HG02884 (cell line): ENCODE measurements at regions not wholly inside any gene's neighbourhood (a gene's known extent, or its start where the extent isn't known, plus 50 kb on each side); places are given as distances from the start of the nearest gene placed in this dataset.

ENCODE experiments used
- ATAC-seq: cut with Tn5 transposase; IDR thresholded peaks from one replicate; pipeline ENCODE4 v1.9.1; 2021; ENCODE audit warnings: mild to moderate bottlenecking, moderate library complexity; ENCODE audit not compliant: unreplicated experiment

GRCh38 chr1:57772580-57773195, 348.8 kb upstream of the DAB1 start:
- ATAC-seq, result no peak

GRCh38 chr1:57770772-57771171, 346.9 kb upstream of the DAB1 start:
- no peak for ATAC-seq

- ATAC-seq, result no peak
Observed at GRCh38 chr1:57770236-57770635, 346.4 kb upstream of the DAB1 start.

- ATAC-seq, result no peak
Observed at GRCh38 chr1:57761628-57762027, 337.8 kb upstream of the DAB1 start.

GRCh38 chr1:57752843-57753242, 329.0 kb upstream of the DAB1 start:
- ATAC-seq, result no peak

- ATAC-seq, result no peak
Observed at GRCh38 chr1:57748719-57749118, 324.9 kb upstream of the DAB1 start.

- ATAC-seq, result no peak
Observed at GRCh38 chr1:57747818-57748217, 324.0 kb upstream of the DAB1 start.

- peak; percentile 93 for ATAC-seq
Observed at GRCh38 chr1:57741521-57741920, 317.7 kb upstream of the DAB1 start.

GRCh38 chr1:57736940-57737339, 313.1 kb upstream of the DAB1 start:
- no peak for ATAC-seq

GRCh38 chr1:57729181-57729580, 305.3 kb upstream of the DAB1 start:
- ATAC-seq, result no peak

GRCh38 chr1:57727121-57727520, 303.3 kb upstream of the DAB1 start:
- no peak for ATAC-seq

- no peak for ATAC-seq
Observed at GRCh38 chr1:57725318-57725717, 301.5 kb upstream of the DAB1 start.

GRCh38 chr1:57724535-57724934, 300.7 kb upstream of the DAB1 start:
- no peak for ATAC-seq

GRCh38 chr1:57722285-57722978, 298.6 kb upstream of the DAB1 start:
- no peak for ATAC-seq

GRCh38 chr1:57721001-57721400, 297.1 kb upstream of the DAB1 start:
- ATAC-seq, result no peak

GRCh38 chr1:57719274-57719673, 295.4 kb upstream of the DAB1 start:
- ATAC-seq, result no peak

- ATAC-seq, result no peak
Observed at GRCh38 chr1:57713501-57713900, 289.6 kb upstream of the DAB1 start.

- no peak for ATAC-seq
Observed at GRCh38 chr1:57712846-57713245, 289.0 kb upstream of the DAB1 start.

GRCh38 chr1:57711326-57711725, 287.5 kb upstream of the DAB1 start:
- no peak for ATAC-seq

- ATAC-seq, result no peak
Observed at GRCh38 chr1:57707631-57708030, 283.8 kb upstream of the DAB1 start.

GRCh38 chr1:57704811-57705210, 281.0 kb upstream of the DAB1 start:
- no peak for ATAC-seq

GRCh38 chr1:57704231-57704630, 280.4 kb upstream of the DAB1 start:
- ATAC-seq, result no peak

- ATAC-seq, result no peak
Observed at GRCh38 chr1:57696904-57697303, 273.0 kb upstream of the DAB1 start.
